HEK293 (cell line): ENCODE measurements at regions not wholly inside any gene's neighbourhood (a gene's known extent, or its start where the extent isn't known, plus 50 kb on each side); places are given as distances from the start of the nearest gene placed in this dataset.

Experiments used
- CTCF ChIA-PET: fragments of 350-600 bp; formaldehyde crosslinking; extraction: SDS; loops from one replicate; lab custom pipeline; 2021; ENCODE audit warnings: antibody characterized with exemption; lab: Yijun Ruan, JAX
- POLR2A ChIA-PET: fragments of 300-600 bp; formaldehyde crosslinking; extraction: SDS; loops from one replicate; lab custom pipeline; 2020; ENCODE audit warnings: antibody characterized with exemption, inconsistent platforms; lab: Yijun Ruan, JAX
- H3K27ac ChIP-seq: fragments of 200-500 bp; sonication (Bioruptor generic); 2 replicates; pipeline ENCODE4 v1.5.1; 2014; ENCODE audit warnings: low read depth, low read length, control low read depth, inconsistent platforms; ENCODE audit errors: extremely low read depth
- H3K36me3 ChIP-seq, 2 experiments: fragments of 200-500 bp in 1 of 2; sonication (Bioruptor generic) in 1 of 2; 1 replicate in 1 of 2; 2 replicates in 1 of 2; pipeline ENCODE4 v1.5.1; 2014 to 2017; ENCODE audit warnings: inconsistent platforms in 2 of 2, low read length in 2 of 2; ENCODE audit not compliant: control insufficient read depth in 2 of 2, insufficient read depth in 1 of 2
- H3K4me1 ChIP-seq: fragments of 200-500 bp; sonication (Bioruptor generic); 2 replicates; pipeline ENCODE4 v1.5.1; 2014; ENCODE audit warnings: mild to moderate bottlenecking, low read length, inconsistent platforms; ENCODE audit not compliant: control insufficient read depth, insufficient read depth
- H3K4me3 ChIP-seq: 2 replicates; pipeline ENCODE4 v1.5.1; 2011; ENCODE audit warnings: low read depth, mild to moderate bottlenecking, control low read depth, low read length, moderate library complexity
- H3K9me3 ChIP-seq: fragments of 200-500 bp; sonication (Bioruptor generic); 2 replicates; pipeline ENCODE4 v1.5.1; 2014; ENCODE audit warnings: low read depth, low read length, inconsistent platforms; ENCODE audit not compliant: control insufficient read depth, insufficient read depth
- GLI2 ChIP-seq: fragments of 450-650 bp; formaldehyde crosslinking; IDR thresholded peaks from 2 replicates; pipeline ENCODE4; 2017; ENCODE audit warnings: missing biosample characterization, missing genetic modification characterization, low read depth, borderline replicate concordance
- HOXC10 ChIP-seq: sonication (generic); formaldehyde crosslinking; IDR thresholded peaks from 2 replicates; pipeline ENCODE4 v1.8.1; 2023; ENCODE audit warnings: mild to moderate bottlenecking, missing genetic modification reagents
- INSM2 ChIP-seq: fragments of 450-650 bp; formaldehyde crosslinking; IDR thresholded peaks from 2 replicates; pipeline ENCODE4 v1.5.1; 2016; ENCODE audit warnings: missing biosample characterization, missing genetic modification characterization
- KLF1 ChIP-seq: fragments of 450-650 bp; formaldehyde crosslinking; IDR thresholded peaks from 2 replicates; pipeline ENCODE4 v1.5.1; 2016; ENCODE audit warnings: missing biosample characterization, missing genetic modification characterization
- MEIS1 ChIP-seq: sonication (generic); formaldehyde crosslinking; IDR thresholded peaks from 2 replicates; pipeline ENCODE4 v1.8.1; 2022; ENCODE audit warnings: missing genetic modification reagents, mild to moderate bottlenecking, borderline replicate concordance
- TSHZ1 ChIP-seq: fragments of 450-650 bp; formaldehyde crosslinking; IDR thresholded peaks from 2 replicates; pipeline ENCODE4 v1.5.1; 2016; ENCODE audit warnings: missing biosample characterization, missing genetic modification characterization, borderline replicate concordance
- ZFP69B ChIP-seq: fragments of 450-650 bp; formaldehyde crosslinking; IDR thresholded peaks from 2 replicates; pipeline ENCODE4 v1.5.1; 2016; ENCODE audit warnings: missing biosample characterization, missing genetic modification characterization
- ZNF112 ChIP-seq: fragments of 450-650 bp; formaldehyde crosslinking; IDR thresholded peaks from 2 replicates; pipeline ENCODE4 v1.5.0; 2017; ENCODE audit warnings: missing biosample characterization, missing genetic modification characterization
- ZNF157 ChIP-seq: fragments of 450-650 bp; formaldehyde crosslinking; IDR thresholded peaks from 2 replicates; pipeline ENCODE4 v1.5.1; 2016; ENCODE audit warnings: missing biosample characterization, missing genetic modification characterization
- ZNF174 ChIP-seq: fragments of 450-650 bp; formaldehyde crosslinking; IDR thresholded peaks from 2 replicates; pipeline ENCODE4 v1.5.0; 2017; ENCODE audit warnings: missing biosample characterization, mild to moderate bottlenecking, missing genetic modification characterization
- ZNF341 ChIP-seq: fragments of 450-650 bp; formaldehyde crosslinking; IDR thresholded peaks from 2 replicates; pipeline ENCODE4; 2016; ENCODE audit warnings: low read depth, missing biosample characterization, missing genetic modification characterization
- ZNF404 ChIP-seq: fragments of 450-650 bp; formaldehyde crosslinking; IDR thresholded peaks from 2 replicates; pipeline ENCODE4 v1.5.1; 2017; ENCODE audit warnings: missing biosample characterization, missing genetic modification characterization
- ZNF449 ChIP-seq: fragments of 450-650 bp; formaldehyde crosslinking; IDR thresholded peaks from 2 replicates; pipeline ENCODE4 v1.5.1; 2017; ENCODE audit warnings: missing biosample characterization, mild to moderate bottlenecking, missing genetic modification characterization, moderate library complexity
- ZNF548 ChIP-seq: fragments of 450-650 bp; formaldehyde crosslinking; IDR thresholded peaks from 2 replicates; pipeline ENCODE4 v1.5.1; 2016; ENCODE audit warnings: missing biosample characterization, missing genetic modification characterization
- ZNF549 ChIP-seq: fragments of 450-650 bp; IDR thresholded peaks from 2 replicates; pipeline ENCODE4 v1.5.1; 2018; ENCODE audit warnings: missing biosample characterization, missing genetic modification characterization, mild to moderate bottlenecking, inconsistent platforms, moderate library complexity
- ZNF624 ChIP-seq: fragments of 450-650 bp; formaldehyde crosslinking; IDR thresholded peaks from 2 replicates; pipeline ENCODE4 v1.5.1; 2017; ENCODE audit warnings: missing biosample characterization, missing genetic modification characterization
- ZNF707 ChIP-seq: fragments of 450-650 bp; formaldehyde crosslinking; IDR thresholded peaks from 2 replicates; pipeline ENCODE4 v1.5.1; 2016; ENCODE audit warnings: missing biosample characterization, missing genetic modification characterization
- ZNF777 ChIP-seq: fragments of 450-650 bp; formaldehyde crosslinking; IDR thresholded peaks from 2 replicates; pipeline ENCODE4 v1.5.1; 2017; ENCODE audit warnings: missing biosample characterization, missing genetic modification characterization, borderline replicate concordance
- ZSCAN4 ChIP-seq: fragments of 450-650 bp; formaldehyde crosslinking; IDR thresholded peaks from 2 replicates; pipeline ENCODE4 v1.5.1; 2017; ENCODE audit warnings: missing biosample characterization, missing genetic modification characterization
- ZXDB ChIP-seq: fragments of 450-650 bp; formaldehyde crosslinking; IDR thresholded peaks from 2 replicates; pipeline ENCODE4 v1.5.1; 2016; ENCODE audit warnings: missing biosample characterization, missing genetic modification characterization
- TF ChIP-seq, protein P1 (sequence below): fragments of 450-650 bp; formaldehyde crosslinking; IDR thresholded peaks from 2 replicates; pipeline ENCODE4 v1.5.0; 2017; ENCODE audit warnings: missing biosample characterization, missing genetic modification characterization, borderline replicate concordance
- TF ChIP-seq, protein P2 (sequence below): fragments of 450-650 bp; formaldehyde crosslinking; IDR thresholded peaks from 2 replicates; pipeline ENCODE4 v1.5.1; 2017; ENCODE audit warnings: missing biosample characterization, missing genetic modification characterization

- TF ChIP-seq, protein P1, sequence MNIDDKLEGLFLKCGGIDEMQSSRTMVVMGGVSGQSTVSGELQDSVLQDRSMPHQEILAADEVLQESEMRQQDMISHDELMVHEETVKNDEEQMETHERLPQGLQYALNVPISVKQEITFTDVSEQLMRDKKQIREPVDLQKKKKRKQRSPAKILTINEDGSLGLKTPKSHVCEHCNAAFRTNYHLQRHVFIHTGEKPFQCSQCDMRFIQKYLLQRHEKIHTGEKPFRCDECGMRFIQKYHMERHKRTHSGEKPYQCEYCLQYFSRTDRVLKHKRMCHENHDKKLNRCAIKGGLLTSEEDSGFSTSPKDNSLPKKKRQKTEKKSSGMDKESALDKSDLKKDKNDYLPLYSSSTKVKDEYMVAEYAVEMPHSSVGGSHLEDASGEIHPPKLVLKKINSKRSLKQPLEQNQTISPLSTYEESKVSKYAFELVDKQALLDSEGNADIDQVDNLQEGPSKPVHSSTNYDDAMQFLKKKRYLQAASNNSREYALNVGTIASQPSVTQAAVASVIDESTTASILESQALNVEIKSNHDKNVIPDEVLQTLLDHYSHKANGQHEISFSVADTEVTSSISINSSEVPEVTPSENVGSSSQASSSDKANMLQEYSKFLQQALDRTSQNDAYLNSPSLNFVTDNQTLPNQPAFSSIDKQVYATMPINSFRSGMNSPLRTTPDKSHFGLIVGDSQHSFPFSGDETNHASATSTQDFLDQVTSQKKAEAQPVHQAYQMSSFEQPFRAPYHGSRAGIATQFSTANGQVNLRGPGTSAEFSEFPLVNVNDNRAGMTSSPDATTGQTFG (tag by site-specific recombination): no peak
- TF ChIP-seq, protein P2, sequence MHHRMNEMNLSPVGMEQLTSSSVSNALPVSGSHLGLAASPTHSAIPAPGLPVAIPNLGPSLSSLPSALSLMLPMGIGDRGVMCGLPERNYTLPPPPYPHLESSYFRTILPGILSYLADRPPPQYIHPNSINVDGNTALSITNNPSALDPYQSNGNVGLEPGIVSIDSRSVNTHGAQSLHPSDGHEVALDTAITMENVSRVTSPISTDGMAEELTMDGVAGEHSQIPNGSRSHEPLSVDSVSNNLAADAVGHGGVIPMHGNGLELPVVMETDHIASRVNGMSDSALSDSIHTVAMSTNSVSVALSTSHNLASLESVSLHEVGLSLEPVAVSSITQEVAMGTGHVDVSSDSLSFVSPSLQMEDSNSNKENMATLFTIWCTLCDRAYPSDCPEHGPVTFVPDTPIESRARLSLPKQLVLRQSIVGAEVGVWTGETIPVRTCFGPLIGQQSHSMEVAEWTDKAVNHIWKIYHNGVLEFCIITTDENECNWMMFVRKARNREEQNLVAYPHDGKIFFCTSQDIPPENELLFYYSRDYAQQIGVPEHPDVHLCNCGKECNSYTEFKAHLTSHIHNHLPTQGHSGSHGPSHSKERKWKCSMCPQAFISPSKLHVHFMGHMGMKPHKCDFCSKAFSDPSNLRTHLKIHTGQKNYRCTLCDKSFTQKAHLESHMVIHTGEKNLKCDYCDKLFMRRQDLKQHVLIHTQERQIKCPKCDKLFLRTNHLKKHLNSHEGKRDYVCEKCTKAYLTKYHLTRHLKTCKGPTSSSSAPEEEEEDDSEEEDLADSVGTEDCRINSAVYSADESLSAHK: no peak
- TF ChIP-seq ZNF341 (tag by site-specific recombination) (no peak), GLI2 (tag by site-specific recombination) (no peak), ZNF777 (no peak), ZNF449 (tag by site-specific recombination) (no peak), ZNF157 (tag by site-specific recombination) (no peak), ZNF174 (tag by site-specific recombination) (no peak), ZFP69B (tag by site-specific recombination) (no peak), ZSCAN4 (no peak), KLF1 (no peak)
- no peaks in the 10 kb centered on the region for H3K36me3 ChIP-seq
- no peak overlapping the region for H3K4me3 ChIP-seq
- ChIA-PET POLR2A (no interaction called here), CTCF (interaction anchor here (0.7 to 1.0 kb wide), 2 partner anchors 10 to 203 kb away, joined by 3 read pairs; no protein-coding TSS in a partner anchor)
- H3K4me1 ChIP-seq: no peaks in the 10 kb centered on the region
- H3K9me3 ChIP-seq: no peaks in the 10 kb centered on the region
- no peak overlapping the region for H3K27ac ChIP-seq
Measured at GRCh38 chr12:105915997-105916759, 222.6 kb downstream of the NUAK1 start.

DNA sequence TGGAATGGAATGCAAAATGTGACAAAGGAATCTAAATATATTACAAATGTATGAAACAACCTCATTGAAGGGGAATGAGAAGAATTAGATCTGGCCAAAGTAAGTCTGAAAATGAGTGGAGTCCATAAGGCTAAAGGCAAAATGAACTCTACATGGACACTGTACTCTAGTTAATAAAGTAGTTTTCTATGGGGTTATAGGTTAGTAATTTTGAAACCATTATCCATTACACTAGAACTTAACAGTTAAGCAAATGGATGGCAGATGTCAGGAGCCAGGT, 222.1 kb downstream of the NUAK1 start:
- Histone ChIP-seq H3K36me3 (no peaks in the 10 kb centered on the region), H3K9me3 (no peaks in the 10 kb centered on the region), H3K27ac (no peak overlapping the region), H3K4me1 (no peaks in the 10 kb centered on the region), H3K4me3 (no peak overlapping the region)
- ChIA-PET CTCF (interaction anchor here (0.7 to 1.0 kb wide), 2 partner anchors 9 to 203 kb away, joined by 3 read pairs; no protein-coding TSS in a partner anchor), POLR2A (no interaction called here)
- TF ChIP-seq ZNF548 (tag by site-specific recombination) (no peak), ZNF112 (tag by site-specific recombination) (no peak), TSHZ1 (tag by site-specific recombination) (no peak), INSM2 (tag by site-specific recombination) (no peak), ZNF624 (tag by site-specific recombination) (no peak), HOXC10 (CRISPR knock-in tag) (no peak), ZNF404 (tag by site-specific recombination) (no peak), MEIS1 (CRISPR knock-in tag) (no peak), ZFP69B (tag by site-specific recombination) (no peak), ZNF707 (no peak), ZNF549 (tag by site-specific recombination) (no peak), ZXDB (tag by site-specific recombination) (no peak), ZNF341 (tag by site-specific recombination) (no peak)
